IMR-90 (cell line): ENCODE measurements at regions not wholly inside any gene's neighbourhood (a gene's known extent, or its start where the extent isn't known, plus 50 kb on each side); places are given as distances from the start of the nearest gene placed in this dataset.

Source experiments
- ATAC-seq: fragments of 200-7000 bp; cut with Tn5 transposase; 2 replicates; pipeline ENCODE4 v1.9.1; 2020; ENCODE audit warnings: low read depth, mild to moderate bottlenecking, moderate library complexity
- BruUV-seq: library from RNA; stranded (reverse); fragments of 400-500 nt; replicated peaks from 2 replicates; lab custom pipeline; 2021; lab: Mats Ljungman, UMichigan
- CTCF ChIA-PET: fragments of 300-600 bp; formaldehyde crosslinking; extraction: SDS; loops from one replicate; lab custom pipeline; 2021; ENCODE audit warnings: antibody characterized with exemption; lab: Yijun Ruan, JAX
- POLR2A ChIA-PET: fragments of 300-600 bp; sonication (Branson Sonifier 250); formaldehyde crosslinking; loops from one replicate; lab custom pipeline; 2022; ENCODE audit warnings: antibody characterized with exemption; ENCODE audit not compliant: unreplicated experiment; lab: Charles Lee
- DNase-seq: peaks from one replicate; pipeline ENCODE4 v3.0.0; 2013
- H2AFZ ChIP-seq: replicated peaks from 2 replicates; pipeline ENCODE3; 2013; ENCODE audit warnings: low read length, mild to moderate bottlenecking; ENCODE audit not compliant: poor library complexity
- H2AK5ac ChIP-seq: 2 replicates; pipeline ENCODE4 v1.6.1; 2013; ENCODE audit warnings: low read depth, low read length, inconsistent platforms
- H2AK9ac ChIP-seq: replicated peaks from 2 replicates; pipeline ENCODE3; 2013; ENCODE audit warnings: mild to moderate bottlenecking, low read depth, low read length, moderate library complexity; ENCODE audit not compliant: poor library complexity
- H2BK120ac ChIP-seq: 2 replicates; pipeline ENCODE4 v1.6.1; 2013; ENCODE audit warnings: low read depth, low read length, inconsistent platforms
- H2BK15ac ChIP-seq: 3 replicates; pipeline ENCODE4 v1.6.1; 2013; ENCODE audit warnings: low read depth, low read length, inconsistent platforms
- H2BK20ac ChIP-seq: 2 replicates; pipeline ENCODE4 v1.6.1; 2013; ENCODE audit warnings: low read depth, mild to moderate bottlenecking, inconsistent platforms, low read length, moderate library complexity
- H2BK5ac ChIP-seq: 2 replicates; pipeline ENCODE4 v1.6.1; 2013; ENCODE audit warnings: mild to moderate bottlenecking, low read depth, low read length, inconsistent platforms; ENCODE audit not compliant: poor library complexity, severe bottlenecking
- H3K14ac ChIP-seq: replicated peaks from 2 replicates; pipeline ENCODE4 v1.6.1; 2013; ENCODE audit warnings: low read depth, low read length, inconsistent platforms
- H3K18ac ChIP-seq: 2 replicates; pipeline ENCODE4 v1.6.1; 2013; ENCODE audit warnings: low read depth, low read length, control low read depth
- H3K23ac ChIP-seq: 2 replicates; pipeline ENCODE4 v1.6.1; 2013; ENCODE audit warnings: low read depth, low read length, inconsistent platforms
- H3K27ac ChIP-seq: 2 replicates; pipeline ENCODE4 v1.5.1; 2013; ENCODE audit warnings: mild to moderate bottlenecking, control low read depth, low read length; ENCODE audit not compliant: insufficient read depth
- H3K27me3 ChIP-seq: 2 replicates; pipeline ENCODE4 v1.6.1; 2013; ENCODE audit warnings: low read length; ENCODE audit not compliant: control insufficient read depth, insufficient read depth
- H3K36me3 ChIP-seq: 2 replicates; pipeline ENCODE4 v1.6.1; 2013; ENCODE audit warnings: low read length, mixed read lengths; ENCODE audit not compliant: control insufficient read depth, insufficient read depth
- H3K4ac ChIP-seq: 2 replicates; pipeline ENCODE4 v1.6.1; 2013; ENCODE audit warnings: low read depth, low read length, inconsistent platforms
- H3K4me1 ChIP-seq: 2 replicates; pipeline ENCODE4 v1.6.1; 2013; ENCODE audit warnings: low read length, mixed read lengths; ENCODE audit not compliant: control insufficient read depth, insufficient read depth
- H3K4me2 ChIP-seq: 2 replicates; pipeline ENCODE4 v1.6.1; 2013; ENCODE audit warnings: low read depth, mild to moderate bottlenecking, control low read depth, low read length, moderate library complexity
- H3K4me3 ChIP-seq: 2 replicates; pipeline ENCODE4 v1.5.1; 2013; ENCODE audit warnings: low read depth, mild to moderate bottlenecking, control low read depth, low read length, moderate library complexity; ENCODE audit not compliant: insufficient read depth
- H3K56ac ChIP-seq: 2 replicates; pipeline ENCODE4 v1.6.1; 2013; ENCODE audit warnings: low read length, inconsistent platforms; ENCODE audit not compliant: insufficient read depth; ENCODE audit errors: extremely low read depth
- H3K79me1 ChIP-seq, 2 experiments: 2 replicates each; pipeline ENCODE4 v1.6.1; 2013; ENCODE audit warnings: low read length in 2 of 2, inconsistent platforms in 1 of 2, low read depth in 1 of 2
- H3K9ac ChIP-seq: 2 replicates; pipeline ENCODE4 v1.6.1; 2013; ENCODE audit warnings: low read depth, low read length, control low read depth
- H3K9me1 ChIP-seq: 2 replicates; pipeline ENCODE4 v1.6.1; 2013; ENCODE audit warnings: low read length, inconsistent platforms; ENCODE audit not compliant: insufficient read depth
- H3K9me3 ChIP-seq: 2 replicates; pipeline ENCODE4 v1.6.1; 2013; ENCODE audit warnings: low read length; ENCODE audit not compliant: control insufficient read depth, insufficient read depth
- H4K20me1 ChIP-seq: 2 replicates; pipeline ENCODE4 v1.6.1; 2013; ENCODE audit warnings: low read length, inconsistent platforms; ENCODE audit not compliant: insufficient read depth
- H4K5ac ChIP-seq: 2 replicates; pipeline ENCODE4 v1.6.1; 2013; ENCODE audit warnings: mild to moderate bottlenecking, low read depth, low read length, control low read depth
- H4K8ac ChIP-seq, 2 experiments: 2 replicates each; pipeline ENCODE4 v1.6.1; 2013; ENCODE audit warnings: low read depth in 2 of 2, low read length in 2 of 2, control low read depth in 1 of 2, inconsistent platforms in 1 of 2
- H4K91ac ChIP-seq: 2 replicates; pipeline ENCODE4 v1.6.1; 2013; ENCODE audit warnings: low read depth, low read length, inconsistent platforms; ENCODE audit not compliant: insufficient read depth
- BHLHE40 ChIP-seq: fragments of 150-350 bp; IDR thresholded peaks from 2 replicates; pipeline ENCODE4 v1.6.1; 2016; ENCODE audit warnings: mild to moderate bottlenecking, low read depth, low read length
- CEBPB ChIP-seq: IDR thresholded peaks from 2 replicates; pipeline ENCODE4 v1.6.1; 2012; ENCODE audit warnings: low read depth, low read length, improper control_type of control experiment
- CTCF ChIP-seq: conservative IDR thresholded peaks from 2 replicates; pipeline ENCODE4 v1.5.1; 2012; ENCODE audit warnings: mild to moderate bottlenecking, low read depth, low read length, improper control_type of control experiment
- FOS ChIP-seq: fragments of 150-350 bp; IDR thresholded peaks from 2 replicates; pipeline ENCODE4 v1.6.1; 2016; ENCODE audit warnings: low read depth, low read length
- MXI1 ChIP-seq: IDR thresholded peaks from 2 replicates; pipeline ENCODE4 v1.6.1; 2012; ENCODE audit warnings: low read depth, mild to moderate bottlenecking, low read length, moderate library complexity, borderline replicate concordance
- NFE2L2 ChIP-seq: fragments of 150-350 bp; IDR thresholded peaks from 2 replicates; pipeline ENCODE4 v1.6.1; 2016; ENCODE audit warnings: low read depth, mild to moderate bottlenecking, low read length
- POLR2A ChIP-seq: IDR thresholded peaks from 2 replicates; pipeline ENCODE4 v1.6.1; 2012; ENCODE audit warnings: mild to moderate bottlenecking, low read depth, low read length
- RFX5 ChIP-seq: IDR thresholded peaks from 2 replicates; pipeline ENCODE4 v1.8.0; 2012; ENCODE audit warnings: low read depth, mild to moderate bottlenecking, low read length, moderate library complexity
- SMC3 ChIP-seq: fragments of 150-350 bp; IDR thresholded peaks from 2 replicates; pipeline ENCODE4 v1.6.1; 2016; ENCODE audit warnings: low read depth, mild to moderate bottlenecking, antibody characterized with exemption, low read length, moderate library complexity
- WGBS, 2 experiments: methylation state at CpG; one replicate each; pipeline versions ENCODE4 v1.1.5 to v1.1.7; 2013; ENCODE audit warnings: missing lambda C conversion rate in 2 of 2; ENCODE audit not compliant: insufficient read length in 1 of 2; ENCODE audit errors: extremely low coverage in 2 of 2; 5-methylcytosine and 5-hydroxymethylcytosine counted together
- dilution Hi-C: fragments of 300-500 bp; cut with HindIII; formaldehyde crosslinking; loops from one replicate; pipeline ENCODE4 v1.14.3; 2018; ENCODE audit warnings: low sequenced_read_pairs; ENCODE audit not compliant: unreplicated experiment
- in situ Hi-C: fragments of 300-500 bp; cut with MboI; formaldehyde crosslinking; loops from 3 replicates; pipeline ENCODE4 v1.14.3; 2019; ENCODE audit warnings: low sequenced_read_pairs, inconsistent platforms, mixed read lengths
- intact Hi-C: fragments of 100-400 bp; cut with micrococcal nuclease; formaldehyde crosslinking; loops from 2 replicates; pipeline ENCODE4 v1.10.0; 2022
- TF ChIP-seq, protein P1 (sequence below): fragments of 150-350 bp; IDR thresholded peaks from 2 replicates; pipeline ENCODE4 v1.6.1; 2017; ENCODE audit warnings: mild to moderate bottlenecking, antibody characterized with exemption, low read length, low read depth

DNA sequence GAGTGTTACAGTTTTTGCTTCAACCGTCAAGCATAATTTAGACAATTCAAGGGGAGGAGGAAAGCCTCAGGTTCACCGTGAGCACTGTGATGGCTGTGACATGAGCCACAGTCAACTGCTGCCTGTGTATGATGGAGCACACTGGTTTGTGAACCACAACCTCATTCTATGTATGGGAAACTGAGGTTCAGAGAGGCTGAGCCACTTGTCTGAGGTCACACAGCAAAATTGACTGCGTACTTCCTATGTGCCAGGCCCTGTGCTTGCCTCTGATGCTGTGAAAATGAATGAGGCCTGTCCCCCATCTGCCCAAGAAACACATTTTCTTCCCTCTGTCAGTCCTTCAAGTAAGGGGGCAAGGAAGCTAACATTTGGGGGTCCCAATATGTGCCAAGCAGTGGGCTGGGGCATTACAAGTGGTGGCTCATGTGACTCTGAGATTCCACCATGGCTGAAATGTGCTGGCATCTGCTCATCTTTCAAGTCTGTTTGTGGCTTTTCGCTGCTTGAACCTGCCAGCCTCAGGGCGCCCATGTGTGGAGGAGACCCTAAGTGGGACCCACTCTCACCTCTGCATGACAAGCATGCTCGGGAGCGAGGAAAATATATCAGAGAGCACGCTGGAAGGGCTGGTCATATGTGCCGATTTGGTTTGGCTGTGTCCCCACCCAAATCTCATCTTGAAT, 79.7 kb downstream of the ADRA2C start:
- Histone ChIP-seq H3K4me2 (no peak overlapping the region), H2AK5ac (no peak overlapping the region), H3K14ac (no peak overlapping the region), H3K9me1 (no peaks in the 10 kb centered on the region; the same call in 1 of the 2 replicates), H3K4me1 (no peaks in the 10 kb centered on the region), H3K27ac (no peak overlapping the region), H3K4me3 (no peak overlapping the region), H3K36me3 (no peaks in the 10 kb centered on the region), H3K79me1 (no peaks in the 10 kb centered on the region), H2BK15ac (no peak overlapping the region), H4K91ac (no peak overlapping the region), H2BK120ac (no peak overlapping the region), H3K18ac (no peak overlapping the region), H3K4ac (no peak overlapping the region), H2AK9ac (no peak overlapping the region), H4K8ac (no peak overlapping the region), H3K27me3 (peaks cover 19% of the 10 kb centered on the region), H3K56ac (no peak overlapping the region), H3K23ac (no peak overlapping the region), H4K5ac (no peak overlapping the region), H4K20me1 (no peaks in the 10 kb centered on the region), H2BK5ac (no peak overlapping the region), H3K9ac (no peak overlapping the region), H2BK20ac (no peak overlapping the region), H3K9me3 (peaks cover 6% of the 10 kb centered on the region), H2AFZ (no peak overlapping the region)
- ATAC-seq (no peak), DNase-seq (no peak)
- CTCF ChIA-PET = interaction anchor here (1.2 kb wide), 1 partner anchor 10 kb away, joined by 3 read pairs; no protein-coding TSS in a partner anchor
- TF ChIP-seq FOS (no peak), POLR2A (no peak), RFX5 (no peak), CTCF (no peak), MXI1 (no peak), NFE2L2 (no peak), CEBPB (no peak), SMC3 (no peak), BHLHE40 (no peak)
- TF ChIP-seq, protein P1, sequence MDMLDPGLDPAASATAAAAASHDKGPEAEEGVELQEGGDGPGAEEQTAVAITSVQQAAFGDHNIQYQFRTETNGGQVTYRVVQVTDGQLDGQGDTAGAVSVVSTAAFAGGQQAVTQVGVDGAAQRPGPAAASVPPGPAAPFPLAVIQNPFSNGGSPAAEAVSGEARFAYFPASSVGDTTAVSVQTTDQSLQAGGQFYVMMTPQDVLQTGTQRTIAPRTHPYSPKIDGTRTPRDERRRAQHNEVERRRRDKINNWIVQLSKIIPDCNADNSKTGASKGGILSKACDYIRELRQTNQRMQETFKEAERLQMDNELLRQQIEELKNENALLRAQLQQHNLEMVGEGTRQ = no peak
- WGBS, 2 experiments = 70% methylated on average over 3 of the region's 9 CpGs; no CpG with 5 or more reads in 1 of the 2 experiments
- intact Hi-C loops (no loop called here), dilution Hi-C loops (no loop called here), in situ Hi-C loops (no loop called here)
- POLR2A ChIA-PET = no interaction called here
- BruUV-seq = no TSS peak
